GM21529 (cell line): ENCODE measurements at regions not wholly inside any gene's neighbourhood (a gene's known extent, or its start where the extent isn't known, plus 50 kb on each side); places are given as distances from the start of the nearest gene placed in this dataset.

Source experiments
- ATAC-seq: cut with Tn5 transposase; IDR thresholded peaks from one replicate; pipeline ENCODE4 v1.9.1; 2021; ENCODE audit not compliant: unreplicated experiment

- ATAC-seq = no peak
Measured at GRCh38 chr4:108236264-108236663, 67.5 kb upstream of the LEF1 start.

GRCh38 chr4:108227923-108228322, 59.2 kb upstream of the LEF1 start:
- ATAC-seq = no peak

DNA sequence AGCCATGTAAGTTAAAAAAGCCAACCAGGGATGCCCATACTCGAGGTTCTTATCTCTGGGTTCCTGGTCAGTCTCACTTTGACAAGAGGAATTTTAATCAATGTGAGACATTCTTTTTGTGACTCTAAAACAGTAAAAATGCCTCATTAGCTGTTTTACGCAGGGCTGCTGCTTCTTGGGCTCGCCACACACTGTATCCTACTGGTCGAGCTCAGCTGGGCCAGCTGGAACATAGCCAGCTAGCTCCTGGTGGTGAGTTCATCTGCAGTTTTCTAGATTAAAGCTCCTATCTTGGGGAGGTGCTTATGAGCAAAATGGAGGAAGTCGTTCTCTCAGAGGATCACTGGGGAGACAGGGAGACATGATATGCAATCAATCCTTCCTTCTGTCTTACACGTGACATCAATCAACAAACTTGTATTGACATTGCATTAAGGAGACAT, 55.9 kb upstream of the LEF1 start:
- no peak for ATAC-seq

GRCh38 chr4:108223313-108223712, 54.6 kb upstream of the LEF1 start:
- ATAC-seq = no peak

DNA sequence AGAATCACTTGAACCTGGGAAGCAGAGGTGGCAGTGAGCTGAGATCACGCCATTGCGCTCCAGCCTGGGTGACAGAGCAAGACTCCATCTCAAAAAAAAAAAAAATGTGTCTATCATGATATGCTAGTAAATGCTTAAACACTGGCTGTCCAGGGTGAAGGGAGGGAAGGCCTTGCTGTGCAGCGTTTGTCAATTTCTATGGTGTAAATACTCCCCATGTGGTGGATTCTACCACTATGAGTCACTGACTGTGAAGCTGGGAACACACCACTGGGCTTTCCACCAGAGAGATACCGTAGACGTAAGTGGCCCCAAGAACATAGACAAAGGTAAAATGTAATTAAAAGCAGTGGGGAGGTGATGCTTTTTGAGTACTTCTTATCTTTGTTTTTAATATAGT, 51.3 kb upstream of the LEF1 start:
- no peak for ATAC-seq
